ENCODE measurements at regions not wholly inside any gene's neighbourhood (a gene's known extent, or its start where the extent isn't known, plus 50 kb on each side); places are given as distances from the start of the nearest gene placed in this dataset.

- Histone ChIP-seq H3K79me1 (ENCODE audit: insufficient read depth, low read depth, low read length, poor library complexity, severe bottlenecking) (no peaks in the 10 kb centered on the region), H3K4me2 (ENCODE audit: insufficient read depth, insufficient read length, low read length) (no peak overlapping the region), H3K79me2 (ENCODE audit: insufficient read depth, low read length) (no peaks in the 10 kb centered on the region), H3K27ac (ENCODE audit: insufficient read length, low read depth, low read length) (no peak overlapping the region), H2AK5ac (ENCODE audit: insufficient read length, low read length) (no peak overlapping the region), H3K56ac (ENCODE audit: insufficient read length, low read depth, low read length) (no peak overlapping the region), H3K27me3 (ENCODE audit: insufficient read depth, low read length) (no peaks in the 10 kb centered on the region), H2BK120ac (ENCODE audit: low read depth, low read length, poor library complexity, severe bottlenecking) (no peak overlapping the region), H4K5ac (ENCODE audit: insufficient read length, low read depth, low read length) (no peak overlapping the region), H3K18ac (ENCODE audit: insufficient read length, low read depth, low read length) (no peak overlapping the region), H2BK5ac (ENCODE audit: insufficient read length, low read length) (no peak overlapping the region), H3K9ac (ENCODE audit: extremely low read depth, insufficient read length, low read length) (no peak overlapping the region), H3K4ac (ENCODE audit: low read depth, low read length) (no peak overlapping the region), H4K20me1 (ENCODE audit: control insufficient read depth, insufficient read depth, insufficient read length) (no peaks in the 10 kb centered on the region), H2BK20ac (ENCODE audit: low read depth, low read length, poor library complexity, severe bottlenecking) (no peak overlapping the region), H3K4me1 (ENCODE audit: insufficient read depth, low read length) (no peaks in the 10 kb centered on the region; the same call in 1 of the 2 replicates), H3T11ph (ENCODE audit: low read length) (no peak overlapping the region), H3K23ac (ENCODE audit: insufficient read length, low read depth, low read length) (no peak overlapping the region), H3K23me2 (ENCODE audit: insufficient read length, low read depth, low read length, poor library complexity, severe bottlenecking) (no peaks in the 10 kb centered on the region), H2BK12ac (ENCODE audit: insufficient read length, low read depth, low read length) (no peak overlapping the region), H3K14ac (ENCODE audit: insufficient read depth, low read length) (no peak overlapping the region), H4K8ac (replicated peaks; ENCODE audit: insufficient read length, low read depth, low read length) (no peak overlapping the region), H2BK15ac (ENCODE audit: low read depth, low read length) (no peak overlapping the region), H3K9me3 (ENCODE audit: control insufficient read depth, low read depth, low read length) (no peaks in the 10 kb centered on the region), H4K91ac (ENCODE audit: insufficient read length, low read depth, low read length) (no peak overlapping the region), H2AFZ (ENCODE audit: low read length) (no peak overlapping the region)
- no peak for DNase-seq
- no peaks in the 10 kb centered on the region; the same call in none of the 2 replicates for H3K27me3 Mint-ChIP-seq (ENCODE audit: low read depth)
- no peak overlapping the region for H3K4me3 Mint-ChIP-seq
- H3K4me1 Mint-ChIP-seq, result peaks cover 2 to 12% of the 10 kb centered on the region in 2 experiments; a peak in 2 of 4 replicates
- H3K27ac Mint-ChIP-seq, result no peak overlapping the region
- peaks cover 3 to 10% (median 3%) of the 10 kb centered on the region in 3 experiments; a peak in 5 of 7 replicates for H3K36me3 Mint-ChIP-seq (ENCODE audit: insufficient read depth in 1 of 3, low read depth in 3 of 3)
- peaks cover 7 to 10% of the 10 kb centered on the region in 2 experiments for H3K9me3 Mint-ChIP-seq
- WGBS (ENCODE audit: extremely low coverage, insufficient read length, low lambda C conversion rate), result no CpG with 5 or more reads among the region's 2 CpGs
- TF ChIP-seq CTCF (conservative IDR thresholded peaks at IDR 0.05), result no peak
These were observed 155.4 kb downstream of the MED10 start for GRCh38 chr5:6222899-6223298.
